Brain microvascular endothelial cell (primary cell): ENCODE measurements at regions not wholly inside any gene's neighbourhood (a gene's known extent, or its start where the extent isn't known, plus 50 kb on each side); places are given as distances from the start of the nearest gene placed in this dataset.

Experiments
- DNase-seq: peaks from one replicate; pipeline ENCODE4 v3.0.0-alpha.2; 2020
- H3K27ac ChIP-seq: fragments of 250-450 bp; sonication (Bioruptor Pico); 2 replicates; pipeline ENCODE4 v1.5.1; 2020; ENCODE audit warnings: mild to moderate bottlenecking, moderate library complexity
- H3K27me3 ChIP-seq: fragments of 250-450 bp; sonication (Bioruptor Pico); replicated peaks from 2 replicates; pipeline ENCODE4 v1.5.1; 2020; ENCODE audit warnings: mild to moderate bottlenecking
- H3K36me3 ChIP-seq: fragments of 250-450 bp; sonication (Bioruptor Pico); replicated peaks from 2 replicates; pipeline ENCODE4 v1.5.1; 2020; ENCODE audit warnings: mild to moderate bottlenecking
- H3K4me3 ChIP-seq: 2 replicates; pipeline ENCODE4 v1.5.1; 2011; ENCODE audit warnings: low read depth, mild to moderate bottlenecking, control low read depth, low read length, moderate library complexity
- CTCF ChIP-seq: IDR thresholded peaks from 2 replicates; pipeline ENCODE4 v1.5.1; 2011; ENCODE audit warnings: low read depth, mild to moderate bottlenecking, moderate library complexity, low read length, control low read depth, inconsistent platforms; ENCODE audit errors: missing control alignments
- in situ Hi-C: cut with HindIII; loops from 2 replicates; pipeline ENCODE4 v1.10.0; 2017; ENCODE audit warnings: low sequenced_read_pairs, low pct_ligation_motif_present

- DNase-seq: no peak
- TF ChIP-seq CTCF: no peak
- no peak overlapping the region for H3K27ac ChIP-seq
- in situ Hi-C loops: no loop called here
- H3K4me3 ChIP-seq: no peak overlapping the region
- no peaks in the 10 kb centered on the region for H3K36me3 ChIP-seq
- H3K27me3 ChIP-seq: peaks cover 37% of the 10 kb centered on the region
Measured at GRCh38 chr21:36539434-36540150, 59.7 kb upstream of the CLDN14 start.

DNA sequence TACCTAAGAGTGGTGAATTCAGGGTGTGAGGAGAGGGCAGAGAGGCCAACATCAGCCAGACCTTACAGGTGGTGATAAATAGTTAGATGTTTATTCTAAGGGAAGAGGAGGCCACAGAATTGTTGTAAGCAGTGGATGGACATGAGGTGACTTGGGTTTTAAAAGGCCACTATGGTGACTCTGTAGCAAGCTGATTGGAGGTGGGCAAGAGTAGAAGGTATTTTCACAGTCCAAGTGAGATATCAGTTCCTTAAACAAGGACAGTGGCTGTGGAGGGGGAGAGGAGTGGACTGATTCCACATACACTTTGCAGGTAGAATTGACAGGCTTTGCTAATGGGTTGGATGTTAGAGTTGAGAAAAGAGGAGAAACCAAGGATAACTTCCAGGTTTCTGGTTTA lies 60.8 kb upstream of the CLDN14 start:
- in situ Hi-C loops: no loop called here
- H3K4me3 ChIP-seq: no peak overlapping the region
- no peak for DNase-seq
- H3K27ac ChIP-seq: no peak overlapping the region
- peaks cover 48% of the 10 kb centered on the region for H3K27me3 ChIP-seq
- H3K36me3 ChIP-seq: no peaks in the 10 kb centered on the region
- TF ChIP-seq CTCF: no peak

DNA sequence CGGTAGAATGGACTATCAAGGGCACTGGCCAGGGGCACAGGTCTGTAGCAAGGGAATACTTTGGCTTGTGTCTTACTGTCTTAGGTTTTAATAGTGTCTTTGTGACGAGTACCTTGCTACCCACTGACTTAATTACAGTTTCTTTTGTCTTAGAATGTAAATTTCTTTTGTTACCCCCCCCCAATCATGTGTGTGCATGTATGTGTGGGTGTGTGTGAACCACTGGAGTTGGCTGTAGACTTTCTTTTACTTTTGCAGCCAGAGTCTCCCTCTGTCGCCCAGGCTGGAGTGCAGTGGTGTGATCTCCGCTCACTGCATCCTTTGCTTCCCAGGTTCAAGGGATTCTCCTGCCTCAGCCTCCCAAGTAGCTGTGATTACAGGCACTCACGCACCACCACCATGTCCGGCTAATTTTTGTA lies 61.8 kb upstream of the CLDN14 start:
- Histone ChIP-seq H3K36me3 (no peaks in the 10 kb centered on the region), H3K27ac (no peak overlapping the region), H3K4me3 (no peak overlapping the region), H3K27me3 (peaks cover 54% of the 10 kb centered on the region)
- no peak for DNase-seq
- no peak for TF ChIP-seq CTCF
- in situ Hi-C loops: no loop called here

DNA sequence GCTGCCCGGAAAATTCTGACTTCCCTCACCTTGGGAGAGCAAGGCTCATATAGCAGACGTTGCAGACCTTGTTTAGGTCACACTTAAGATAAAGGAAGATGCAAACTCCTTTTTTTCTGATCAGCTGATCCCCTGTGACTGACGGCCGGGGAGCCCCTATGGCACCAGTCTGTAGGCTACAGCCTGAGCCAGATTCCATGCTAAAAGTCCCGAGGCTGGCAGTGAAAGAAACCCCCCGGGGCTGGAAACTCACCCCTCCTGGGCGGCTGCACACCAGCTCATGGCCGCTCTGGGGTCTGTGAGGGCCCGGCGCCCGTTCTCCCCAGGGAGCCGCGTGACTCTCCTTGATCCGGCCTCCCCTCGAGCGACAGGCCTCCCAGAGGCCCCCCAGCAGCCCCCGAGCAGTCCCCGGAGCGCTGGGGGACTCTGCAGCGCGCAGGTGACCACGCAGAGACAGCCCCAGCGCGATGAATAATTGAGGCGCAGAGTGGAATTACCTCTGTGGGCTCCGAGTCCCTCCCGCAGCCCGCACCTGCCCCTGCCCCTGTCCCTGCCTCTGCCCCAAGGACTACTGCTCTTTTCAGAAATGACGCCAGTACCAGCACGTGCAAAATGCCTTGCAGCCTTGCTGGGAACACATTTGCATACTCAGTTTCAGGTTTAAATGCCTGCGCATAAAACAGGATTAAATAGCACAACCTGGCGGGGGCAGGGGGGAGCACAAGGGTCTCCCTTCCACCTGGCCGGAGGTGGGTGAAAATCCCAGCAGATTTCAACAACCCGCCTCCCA lies 62.6 kb upstream of the CLDN14 start:
- H3K4me3 ChIP-seq: no peak overlapping the region
- TF ChIP-seq CTCF: no peak
- in situ Hi-C loops: no loop called here
- H3K27me3 ChIP-seq: peaks cover 54% of the 10 kb centered on the region
- DNase-seq: no peak
- no peak overlapping the region for H3K27ac ChIP-seq
- H3K36me3 ChIP-seq: no peaks in the 10 kb centered on the region

- no peak for TF ChIP-seq CTCF
- Histone ChIP-seq H3K27me3 (peaks cover 54% of the 10 kb centered on the region), H3K4me3 (no peak overlapping the region), H3K36me3 (no peaks in the 10 kb centered on the region), H3K27ac (no peak overlapping the region)
- in situ Hi-C loops: no loop called here
- DNase-seq: no peak
Measured at GRCh38 chr21:36543924-36544323, 64.0 kb upstream of the CLDN14 start.
